ENCODE measurements at regions not wholly inside any gene's neighbourhood (a gene's known extent, or its start where the extent isn't known, plus 50 kb on each side); places are given as distances from the start of the nearest gene placed in this dataset.
"Not testable (repeated sequence)": the region's sequence is repeated elsewhere in the genome, so short reads cannot be mapped to it uniquely, and the experiment has no call there.

GRCh38 chr17:22171631-22172030 lies 479.3 kb downstream of the KCNJ18 start:
- no peak for DNase-seq (ENCODE audit: low spot score)
- in situ Hi-C loops (cut with MboI; ENCODE audit: low sequenced_read_pairs, unreplicated experiment), result no loop called here
- no peak for TF ChIP-seq CTCF (IDR thresholded peaks at IDR 0.05; ENCODE audit: borderline replicate concordance, control extremely low read depth, extremely low read depth, insufficient read depth, missing control alignments)

GRCh38 chr17:22193113-22193512 lies 500.8 kb downstream of the KCNJ18 start:
- no peak for DNase-seq (ENCODE audit: low spot score)
- in situ Hi-C loops (cut with MboI; ENCODE audit: low sequenced_read_pairs, unreplicated experiment), result no loop called here

GRCh38 chr17:22200187-22200586 lies 507.9 kb downstream of the KCNJ18 start:
- in situ Hi-C loops (cut with MboI; ENCODE audit: low sequenced_read_pairs, unreplicated experiment); DNase-seq (ENCODE audit: low spot score): not testable (repeated sequence)

More at GRCh38 chr17:22193113-22193512, 500.8 kb downstream of the KCNJ18 start:
- TF ChIP-seq CTCF (IDR thresholded peaks at IDR 0.05; ENCODE audit: borderline replicate concordance, control extremely low read depth, extremely low read depth, insufficient read depth, missing control alignments), result no peak

GRCh38 chr17:22202702-22203101 lies 510.4 kb downstream of the KCNJ18 start:
- in situ Hi-C loops (cut with MboI; ENCODE audit: low sequenced_read_pairs, unreplicated experiment), result no loop called here
- DNase-seq (ENCODE audit: low spot score), result no peak
- TF ChIP-seq CTCF (IDR thresholded peaks at IDR 0.05; ENCODE audit: borderline replicate concordance, control extremely low read depth, extremely low read depth, insufficient read depth, missing control alignments), result no peak

GRCh38 chr17:22203208-22203715 lies 510.9 kb downstream of the KCNJ18 start:
- in situ Hi-C loops (cut with MboI; ENCODE audit: low sequenced_read_pairs, unreplicated experiment), result no loop called here
- DNase-seq (ENCODE audit: low spot score), result no peak
- TF ChIP-seq CTCF (IDR thresholded peaks at IDR 0.05; ENCODE audit: borderline replicate concordance, control extremely low read depth, extremely low read depth, insufficient read depth, missing control alignments), result no peak

GRCh38 chr17:22204076-22204475 lies 511.8 kb downstream of the KCNJ18 start:
- DNase-seq (ENCODE audit: low spot score); in situ Hi-C loops (cut with MboI; ENCODE audit: low sequenced_read_pairs, unreplicated experiment): not testable (repeated sequence)

GRCh38 chr17:22210212-22210611 lies 517.9 kb downstream of the KCNJ18 start:
- in situ Hi-C loops (cut with MboI; ENCODE audit: low sequenced_read_pairs, unreplicated experiment); DNase-seq (ENCODE audit: low spot score): not testable (repeated sequence)

GRCh38 chr17:22213169-22213568 lies 520.8 kb downstream of the KCNJ18 start:
- in situ Hi-C loops (cut with MboI; ENCODE audit: low sequenced_read_pairs, unreplicated experiment); DNase-seq (ENCODE audit: low spot score): not testable (repeated sequence)

GRCh38 chr17:22217135-22217534 lies 524.8 kb downstream of the KCNJ18 start:
- in situ Hi-C loops (cut with MboI; ENCODE audit: low sequenced_read_pairs, unreplicated experiment), result no loop called here
- no peak for DNase-seq (ENCODE audit: low spot score)
- TF ChIP-seq CTCF (IDR thresholded peaks at IDR 0.05; ENCODE audit: borderline replicate concordance, control extremely low read depth, extremely low read depth, insufficient read depth, missing control alignments), result no peak
